Esophagus squamous epithelium (tissue), 4 donors: ENCODE measurements at regions not wholly inside any gene's neighbourhood (a gene's known extent, or its start where the extent isn't known, plus 50 kb on each side); places are given as distances from the start of the nearest gene placed in this dataset.

Source experiments
- CTCF ChIP-seq, 6 experiments: fragments of 450-650 bp in 4 of 6; fragments of 200-600 bp in 2 of 6; sonication (generic) in 2 of 6; IDR thresholded peaks; one replicate each; pipeline ENCODE4 v1.5.1; 2016 to 2019; ENCODE audit warnings: antibody characterized with exemption in 6 of 6, mild to moderate bottlenecking in 4 of 6, moderate library complexity in 4 of 6
- POLR2A ChIP-seq, 4 donors: fragments of 450-650 bp; IDR thresholded peaks; one replicate each; pipeline ENCODE4 v1.6.1; 2017; ENCODE audit warnings: antibody characterized with exemption in 4 of 4, mild to moderate bottlenecking in 4 of 4, moderate library complexity in 3 of 4

GRCh38 chr2:4964579-4964978 lies 727.6 kb upstream of the SOX11 start:
- TF ChIP-seq CTCF (IDR thresholded peaks at IDR 0.05), result no peak
- no peak for TF ChIP-seq POLR2A (IDR thresholded peaks at IDR 0.05)
